Gastroesophageal sphincter (tissue), 3 donors: ENCODE measurements at regions not wholly inside any gene's neighbourhood (a gene's known extent, or its start where the extent isn't known, plus 50 kb on each side); places are given as distances from the start of the nearest gene placed in this dataset.

Experiments used
- CTCF ChIP-seq, 4 experiments: fragments of 200-600 bp in 2 of 4; fragments of 450-650 bp in 2 of 4; sonication (generic) in 1 of 4; IDR thresholded peaks; one replicate each; pipeline ENCODE4 v1.5.1; 2017 to 2019; ENCODE audit warnings: antibody characterized with exemption in 4 of 4, mild to moderate bottlenecking in 2 of 4, moderate library complexity in 2 of 4
- EP300 ChIP-seq: sonication (generic); formaldehyde crosslinking; IDR thresholded peaks from one replicate; pipeline ENCODE4 v1.6.1; 2017; ENCODE audit warnings: antibody characterized with exemption, mild to moderate bottlenecking
- POLR2A ChIP-seq, 2 donors: fragments of 450-650 bp; IDR thresholded peaks; one replicate each; pipeline ENCODE4 v1.6.1; 2017; ENCODE audit warnings: antibody characterized with exemption in 2 of 2, mild to moderate bottlenecking in 2 of 2, moderate library complexity in 1 of 2

GRCh38 chr14:100644784-100645183, 57.6 kb upstream of the BEGAIN start:
- TF ChIP-seq EP300 (no peak), CTCF (IDR thresholded peaks at IDR 0.05) (no peak), POLR2A (IDR thresholded peaks at IDR 0.05) (no peak)
